ENCODE measurements at regions not wholly inside any gene's neighbourhood (a gene's known extent, or its start where the extent isn't known, plus 50 kb on each side); places are given as distances from the start of the nearest gene placed in this dataset.

DNA sequence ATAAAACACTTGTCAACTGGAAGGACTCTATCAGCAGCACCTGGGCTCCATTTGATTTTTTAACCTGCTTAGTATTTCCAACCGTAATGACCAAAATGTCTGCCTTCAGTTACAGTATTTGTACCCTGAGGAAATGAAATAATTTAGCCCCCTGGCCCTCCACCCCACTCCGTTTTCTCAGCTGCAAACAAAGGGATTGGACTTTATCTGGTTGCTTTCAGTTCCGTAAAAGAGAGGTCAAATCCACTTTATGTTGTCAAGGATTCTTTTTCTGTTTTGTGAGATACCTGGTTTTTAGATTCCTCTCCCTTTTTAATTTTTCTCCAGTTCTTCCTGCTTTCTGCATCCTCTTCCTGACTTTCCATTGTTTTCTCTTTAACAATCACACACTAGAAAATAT, 64.4 kb upstream of the BMP2 start (continued):
- TF ChIP-seq CHD7 (IDR thresholded peaks at IDR 0.05; ENCODE audit: insufficient replicate concordance, low read length) (no peak), KDM1A (IDR thresholded peaks at IDR 0.05; ENCODE audit: borderline replicate concordance, low read length) (no peak), BACH1 (IDR thresholded peaks at IDR 0.05; ENCODE audit: low read length) (no peak), SRF (IDR thresholded peaks at IDR 0.05; ENCODE audit: low read depth, low read length) (no peak), RNF2 (IDR thresholded peaks at IDR 0.05; ENCODE audit: borderline replicate concordance, low read depth, low read length, missing control alignments, poor library complexity, severe bottlenecking) (no peak)
